PFSK-1 (cell line): ENCODE measurements at regions not wholly inside any gene's neighbourhood (a gene's known extent, or its start where the extent isn't known, plus 50 kb on each side); places are given as distances from the start of the nearest gene placed in this dataset.

ENCODE experiments used
- FOXP2 ChIP-seq: optimal IDR thresholded peaks from 2 replicates; pipeline ENCODE3; 2011; ENCODE audit warnings: borderline replicate concordance, control low read depth, inconsistent platforms; ENCODE audit not compliant: insufficient read depth; ENCODE audit errors: extremely low read length, extremely low read depth
- POLR2AphosphoS5 ChIP-seq: IDR thresholded peaks from 2 replicates; pipeline ENCODE4 v1.6.1; 2012; ENCODE audit warnings: low read depth, mild to moderate bottlenecking, control low read depth, low read length, moderate library complexity
- SIN3A ChIP-seq: IDR thresholded peaks from 2 replicates; pipeline ENCODE4 v1.6.1; 2012; ENCODE audit warnings: mild to moderate bottlenecking, low read length, moderate library complexity, borderline replicate concordance; ENCODE audit not compliant: insufficient read depth
- TAF1 ChIP-seq: IDR thresholded peaks from 2 replicates; pipeline ENCODE4 v1.6.1; 2012; ENCODE audit warnings: low read length, control low read depth, borderline replicate concordance; ENCODE audit not compliant: insufficient read depth
- TF ChIP-seq, protein P1 (sequence below), 2 experiments: IDR thresholded peaks; 2 replicates each; pipeline versions ENCODE4 v1.6.1 to v1.8.0; 2011 to 2012; ENCODE audit warnings: low read depth in 2 of 2, low read length in 2 of 2, control low read depth in 1 of 2, inconsistent platforms in 1 of 2, mild to moderate bottlenecking in 1 of 2, moderate library complexity in 1 of 2; ENCODE audit not compliant: insufficient read depth in 1 of 2

DNA sequence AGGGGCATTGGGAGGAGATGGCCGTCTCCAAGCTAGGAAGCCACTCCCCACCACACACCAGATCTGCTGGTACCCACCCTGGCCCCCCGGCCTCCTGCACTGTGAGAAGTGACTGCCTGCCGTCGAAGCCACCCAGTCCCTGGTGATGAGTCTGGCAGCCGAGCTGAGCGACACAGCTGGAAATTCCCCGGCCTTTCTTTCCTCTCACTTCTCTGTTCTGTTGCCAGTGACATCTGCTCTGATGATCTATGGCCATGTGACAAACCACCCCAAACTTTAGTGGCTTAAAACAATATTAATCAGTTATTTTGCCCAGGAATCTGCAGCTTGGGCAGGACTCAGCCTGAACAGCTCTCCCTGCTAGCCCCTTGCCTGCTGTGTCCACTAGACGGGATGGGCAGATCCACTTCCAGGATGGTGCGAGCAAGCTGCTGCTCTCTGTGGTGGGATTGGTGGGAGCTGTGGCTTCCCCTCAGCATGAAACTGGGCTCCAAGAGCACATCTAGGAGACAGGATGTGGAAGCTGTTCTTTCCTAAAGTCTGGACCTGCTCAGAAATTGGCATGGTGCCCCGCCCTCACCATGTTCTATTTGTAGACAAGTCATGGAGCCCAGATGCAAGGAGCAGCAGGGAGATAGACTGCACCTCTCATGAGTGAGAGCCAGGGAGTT is 211.2 kb downstream of the GADD45G start:
- TF ChIP-seq, protein P1, sequence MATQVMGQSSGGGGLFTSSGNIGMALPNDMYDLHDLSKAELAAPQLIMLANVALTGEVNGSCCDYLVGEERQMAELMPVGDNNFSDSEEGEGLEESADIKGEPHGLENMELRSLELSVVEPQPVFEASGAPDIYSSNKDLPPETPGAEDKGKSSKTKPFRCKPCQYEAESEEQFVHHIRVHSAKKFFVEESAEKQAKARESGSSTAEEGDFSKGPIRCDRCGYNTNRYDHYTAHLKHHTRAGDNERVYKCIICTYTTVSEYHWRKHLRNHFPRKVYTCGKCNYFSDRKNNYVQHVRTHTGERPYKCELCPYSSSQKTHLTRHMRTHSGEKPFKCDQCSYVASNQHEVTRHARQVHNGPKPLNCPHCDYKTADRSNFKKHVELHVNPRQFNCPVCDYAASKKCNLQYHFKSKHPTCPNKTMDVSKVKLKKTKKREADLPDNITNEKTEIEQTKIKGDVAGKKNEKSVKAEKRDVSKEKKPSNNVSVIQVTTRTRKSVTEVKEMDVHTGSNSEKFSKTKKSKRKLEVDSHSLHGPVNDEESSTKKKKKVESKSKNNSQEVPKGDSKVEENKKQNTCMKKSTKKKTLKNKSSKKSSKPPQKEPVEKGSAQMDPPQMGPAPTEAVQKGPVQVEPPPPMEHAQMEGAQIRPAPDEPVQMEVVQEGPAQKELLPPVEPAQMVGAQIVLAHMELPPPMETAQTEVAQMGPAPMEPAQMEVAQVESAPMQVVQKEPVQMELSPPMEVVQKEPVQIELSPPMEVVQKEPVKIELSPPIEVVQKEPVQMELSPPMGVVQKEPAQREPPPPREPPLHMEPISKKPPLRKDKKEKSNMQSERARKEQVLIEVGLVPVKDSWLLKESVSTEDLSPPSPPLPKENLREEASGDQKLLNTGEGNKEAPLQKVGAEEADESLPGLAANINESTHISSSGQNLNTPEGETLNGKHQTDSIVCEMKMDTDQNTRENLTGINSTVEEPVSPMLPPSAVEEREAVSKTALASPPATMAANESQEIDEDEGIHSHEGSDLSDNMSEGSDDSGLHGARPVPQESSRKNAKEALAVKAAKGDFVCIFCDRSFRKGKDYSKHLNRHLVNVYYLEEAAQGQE (IDR thresholded peaks at IDR 0.05; ENCODE audit: insufficient read depth in 1 of 2, low read depth in 2 of 2, low read length in 2 of 2): no peak
- TF ChIP-seq POLR2AphosphoS5: no peak
- TF ChIP-seq SIN3A: no peak
- TF ChIP-seq TAF1: no peak
- TF ChIP-seq FOXP2: no peak
